Islet precursor cell (in vitro differentiated cells): ENCODE measurements at regions not wholly inside any gene's neighbourhood (a gene's known extent, or its start where the extent isn't known, plus 50 kb on each side); places are given as distances from the start of the nearest gene placed in this dataset.
"Not testable (repeated sequence)": the region's sequence is repeated elsewhere in the genome, so short reads cannot be mapped to it uniquely, and the experiment has no call there.

Experiments
- DNase-seq: peaks from one replicate; pipeline ENCODE4 v3.0.0-alpha.2; 2018

DNA sequence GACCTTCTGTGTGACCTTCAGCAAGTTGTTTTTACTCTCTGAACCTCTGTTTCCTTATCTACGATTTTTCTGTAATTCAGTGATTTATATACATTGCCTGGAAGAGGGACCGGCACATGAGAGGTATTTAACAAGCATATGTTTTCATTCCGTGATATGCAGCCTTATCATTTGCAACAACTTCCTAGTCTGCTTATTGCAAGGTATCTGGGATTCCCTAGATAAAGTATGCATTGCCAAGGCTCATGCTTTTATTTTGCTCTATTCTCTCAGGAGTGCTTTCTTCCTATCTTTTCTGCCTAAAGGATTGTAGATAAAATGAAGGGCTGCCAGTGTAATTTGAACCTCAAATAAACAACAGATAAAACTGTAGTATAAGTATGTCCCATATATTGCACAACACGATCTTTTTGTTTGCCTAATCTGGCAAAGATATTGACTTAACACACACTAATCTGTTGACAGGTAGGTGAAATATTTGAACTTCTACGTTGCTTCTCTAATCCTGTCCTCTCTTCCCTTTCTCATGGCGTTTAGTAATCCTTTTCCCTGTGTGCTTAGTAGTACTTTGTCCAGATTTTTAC lies 377.2 kb upstream of the TNC start:
- no peak for DNase-seq

- no peak for DNase-seq
These were observed 377.9 kb upstream of the TNC start for GRCh38 chr9:115495836-115496235.

DNA sequence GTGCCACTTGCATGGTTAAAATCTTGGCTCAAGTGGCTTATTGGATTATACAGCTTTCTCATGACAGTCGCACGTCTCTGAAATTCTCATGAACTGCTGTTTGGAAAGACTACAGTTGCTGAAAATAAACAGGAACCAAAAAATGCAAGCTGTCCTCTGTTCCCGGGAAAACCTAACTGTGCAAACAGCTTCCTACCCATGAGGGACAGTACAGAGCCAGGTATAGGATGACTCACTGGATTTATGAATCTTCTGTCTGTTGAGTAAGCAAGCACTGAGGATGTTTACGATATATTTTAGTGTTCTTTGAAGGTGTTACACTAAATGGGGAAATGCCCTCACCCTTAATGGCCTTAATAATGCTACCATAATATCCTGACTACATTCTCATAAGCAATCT lies 380.3 kb upstream of the TNC start:
- no peak for DNase-seq

GRCh38 chr9:115507148-115507547 lies 389.2 kb upstream of the TNC start:
- DNase-seq, result no peak

DNA sequence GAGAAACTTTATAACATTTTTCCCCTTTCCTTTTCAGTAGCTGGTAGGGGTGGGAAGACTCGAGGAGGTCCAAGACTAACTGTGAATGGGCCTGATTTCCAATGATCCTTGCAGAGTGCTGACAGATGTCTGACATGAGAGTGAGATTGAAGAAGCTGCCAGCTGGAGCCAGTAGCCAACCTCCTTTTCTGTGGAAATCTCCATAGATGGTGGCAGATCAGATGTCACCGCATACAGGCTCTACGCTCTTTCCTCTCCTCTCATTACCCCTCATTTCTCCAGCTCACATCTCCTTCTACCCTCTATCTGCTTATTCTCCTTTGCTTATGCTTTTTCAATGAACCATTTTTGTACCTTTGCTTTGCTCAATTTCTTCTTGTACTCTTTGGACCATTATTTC lies 395.2 kb upstream of the TNC start:
- no peak for DNase-seq

DNA sequence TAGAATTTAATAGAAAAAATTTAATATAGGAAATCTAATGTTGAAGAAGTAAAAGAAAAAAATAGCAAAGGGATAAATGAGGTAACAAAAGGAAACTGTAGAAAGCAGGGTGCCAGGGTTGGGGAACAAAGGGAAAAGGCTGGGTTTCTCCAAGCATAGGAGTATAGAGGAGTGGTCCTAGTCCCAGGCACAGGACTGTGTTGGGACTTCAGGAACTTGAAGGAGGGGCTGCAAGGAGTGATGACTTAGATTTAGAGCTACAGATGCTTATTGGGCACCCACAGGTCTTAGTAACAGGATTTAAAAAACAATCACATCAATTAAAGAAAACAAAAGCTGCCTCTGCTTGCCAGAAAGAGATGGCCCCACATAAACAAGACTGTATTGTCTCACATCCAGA lies 396.5 kb upstream of the TNC start:
- no peak for DNase-seq

DNA sequence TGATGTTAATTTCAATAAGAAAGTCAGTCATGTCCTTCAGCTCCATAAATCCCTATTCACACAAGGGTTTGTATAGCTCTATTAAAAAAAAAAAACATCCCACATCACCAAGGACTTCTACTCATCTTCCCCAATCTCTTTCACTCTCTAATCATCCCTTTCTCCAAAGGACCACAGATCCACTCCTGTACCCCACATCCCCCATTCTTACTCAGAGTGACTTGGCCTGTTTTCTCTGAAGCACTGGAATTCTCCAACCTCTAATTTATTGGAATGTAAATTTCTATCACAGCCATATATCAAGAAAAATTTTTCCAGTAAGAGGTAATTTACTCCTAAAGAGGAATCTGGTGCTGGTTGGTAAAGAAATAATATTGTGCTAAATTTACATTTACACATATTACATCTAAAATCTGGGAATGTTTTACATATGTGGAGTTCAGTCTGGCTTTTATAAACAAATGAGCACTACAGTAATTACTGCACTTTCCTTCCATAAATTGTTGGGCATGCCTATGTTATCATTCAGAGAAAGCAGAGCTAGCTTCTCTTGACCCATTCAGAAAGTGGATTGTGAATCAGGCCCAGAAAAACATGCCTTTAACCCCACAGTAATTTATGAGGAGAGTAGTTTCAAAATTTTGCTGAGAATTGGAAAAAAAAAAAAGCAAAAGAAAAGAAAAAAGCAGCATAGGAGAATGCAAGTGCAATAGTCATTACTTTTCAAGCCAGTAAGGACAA lies 399.5 kb upstream of the TNC start:
- DNase-seq, result no peak

GRCh38 chr9:115520646-115521045 lies 402.7 kb upstream of the TNC start:
- no peak for DNase-seq

DNA sequence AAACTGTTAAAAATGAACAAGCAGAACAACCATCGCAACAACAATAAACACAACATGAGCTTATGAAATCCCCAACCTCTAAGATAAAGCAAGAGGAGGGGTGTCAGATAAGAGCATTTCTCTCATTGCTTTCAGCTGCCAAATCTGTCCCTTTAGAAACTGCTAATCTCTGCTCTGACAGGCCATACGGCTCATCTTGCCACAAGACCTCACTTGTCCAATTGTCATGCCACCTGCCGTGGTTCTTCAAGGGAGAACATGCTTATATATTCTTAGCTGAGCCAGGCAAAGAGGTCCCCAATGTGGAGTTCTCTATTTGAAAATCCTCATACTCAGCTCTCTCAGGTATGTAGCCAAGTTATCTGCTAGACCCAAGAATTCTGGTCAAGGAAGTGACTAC lies 405.0 kb upstream of the TNC start:
- no peak for DNase-seq

- peak; percentile 66 for DNase-seq
These were observed 406.6 kb upstream of the TNC start for GRCh38 chr9:115524453-115525059.

DNA sequence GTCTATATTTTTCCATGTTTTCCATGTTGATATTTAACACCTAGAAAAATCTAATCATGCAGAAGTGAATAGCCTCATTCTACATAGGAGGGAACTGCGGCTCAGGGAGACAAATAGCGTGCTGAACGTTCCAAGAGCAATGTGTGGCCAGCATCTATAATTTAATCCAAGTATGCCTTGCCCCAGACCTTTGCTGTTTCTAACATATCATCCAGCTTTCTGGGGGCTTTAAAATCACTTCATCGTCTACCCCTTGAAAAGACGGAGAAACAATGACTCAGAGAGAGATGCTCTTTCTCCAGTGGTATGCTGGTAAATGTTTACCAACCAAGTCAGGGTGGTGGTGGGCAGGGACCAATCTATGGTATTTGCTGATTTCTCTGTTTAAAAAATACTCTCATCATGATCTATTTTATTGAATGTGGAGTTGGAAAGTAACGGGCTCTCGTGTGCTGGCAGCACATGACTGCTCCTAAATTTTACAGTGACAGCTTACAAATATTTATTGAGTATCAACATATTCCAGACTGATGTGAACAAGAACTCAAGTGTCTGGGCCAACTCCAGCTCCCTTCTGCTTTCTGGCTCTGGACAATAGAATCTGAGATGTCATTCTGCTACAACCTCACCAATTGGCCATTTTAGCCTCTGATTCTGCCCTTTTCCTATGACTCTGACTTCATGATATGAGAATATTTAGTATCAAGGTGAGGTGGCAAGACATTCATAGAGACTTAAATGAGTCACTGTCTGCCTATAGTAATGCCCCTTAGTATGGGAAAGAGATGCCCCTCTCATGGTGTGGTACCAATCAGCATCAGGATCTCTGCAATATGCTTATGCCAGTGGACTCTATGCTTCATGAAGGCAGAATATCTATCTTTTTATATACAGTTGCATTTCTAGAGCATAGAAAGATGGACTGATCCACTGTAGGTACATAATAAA lies 407.4 kb upstream of the TNC start:
- DNase-seq, result no peak

- no peak for DNase-seq
These were observed 413.6 kb upstream of the TNC start for GRCh38 chr9:115531410-115532125.

DNA sequence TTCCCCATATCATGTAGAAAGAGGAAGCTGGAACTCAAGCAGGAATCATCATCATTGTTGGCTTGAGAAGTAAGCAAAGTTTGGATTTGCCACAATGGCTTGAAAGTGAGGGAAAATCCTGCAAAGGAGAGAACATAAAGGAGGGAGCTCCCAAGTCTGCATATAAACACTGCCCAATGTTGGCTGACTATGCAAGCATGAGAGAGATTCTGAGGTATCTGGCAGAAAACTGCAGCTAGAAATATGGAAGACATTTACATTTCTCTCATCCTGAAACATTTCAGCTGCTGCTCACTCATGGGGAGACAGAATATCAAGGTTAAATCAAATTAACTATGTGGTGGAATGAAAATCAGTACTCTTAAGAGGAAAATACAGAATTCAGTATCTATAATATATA lies 415.6 kb upstream of the TNC start:
- DNase-seq, result no peak

GRCh38 chr9:115540091-115540490 lies 422.1 kb upstream of the TNC start:
- no peak for DNase-seq

GRCh38 chr9:115543511-115543910 lies 425.6 kb upstream of the TNC start:
- no peak for DNase-seq

GRCh38 chr9:115548609-115549260 lies 430.8 kb upstream of the TNC start:
- no peak for DNase-seq

GRCh38 chr9:115551396-115551795 lies 433.4 kb upstream of the TNC start:
- no peak for DNase-seq

- DNase-seq, result no peak
These were observed 435.3 kb upstream of the TNC start for GRCh38 chr9:115553060-115553773.

DNA sequence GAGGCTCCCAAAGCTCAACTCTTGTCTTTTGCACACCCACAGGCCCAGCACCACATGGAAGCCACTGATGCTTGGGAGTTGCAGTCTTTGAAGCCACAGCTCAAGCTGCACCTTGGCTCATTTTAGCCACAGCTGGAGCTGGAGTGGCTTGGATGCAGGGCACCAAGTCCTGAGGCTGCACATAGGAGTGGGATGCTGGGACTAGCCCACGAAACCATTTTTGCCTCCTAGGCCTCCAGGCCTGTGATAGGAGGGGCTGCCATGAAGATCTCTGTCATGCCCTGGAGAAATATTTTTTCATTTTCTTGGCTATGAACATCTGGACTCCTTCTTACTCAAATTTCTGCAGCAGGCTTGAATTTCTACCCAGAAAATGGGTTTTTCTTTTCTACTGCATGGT lies 438.5 kb upstream of the TNC start:
- DNase-seq, result no peak

DNA sequence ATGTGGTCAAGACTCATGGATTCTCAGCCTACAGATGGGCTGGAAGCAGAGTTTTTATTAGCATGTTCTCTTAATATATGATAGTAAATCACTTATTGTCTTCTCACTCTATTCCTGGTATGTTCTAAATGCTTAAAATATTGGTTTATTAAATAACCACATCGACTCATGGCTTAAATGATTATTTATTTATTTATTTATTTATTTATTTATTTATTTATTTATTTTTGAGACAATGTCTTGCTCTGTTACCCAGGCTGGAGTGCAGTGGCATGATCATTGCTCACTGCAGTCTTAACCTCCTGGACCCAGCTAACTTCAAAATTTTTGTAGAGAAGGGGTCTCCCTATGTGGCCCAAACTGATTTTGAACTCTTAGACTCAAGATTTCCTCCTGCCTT lies 457.2 kb upstream of the TNC start:
- no peak for DNase-seq

GRCh38 chr9:115585458-115585857 lies 467.5 kb upstream of the TNC start:
- DNase-seq, result not testable (repeated sequence)

DNA sequence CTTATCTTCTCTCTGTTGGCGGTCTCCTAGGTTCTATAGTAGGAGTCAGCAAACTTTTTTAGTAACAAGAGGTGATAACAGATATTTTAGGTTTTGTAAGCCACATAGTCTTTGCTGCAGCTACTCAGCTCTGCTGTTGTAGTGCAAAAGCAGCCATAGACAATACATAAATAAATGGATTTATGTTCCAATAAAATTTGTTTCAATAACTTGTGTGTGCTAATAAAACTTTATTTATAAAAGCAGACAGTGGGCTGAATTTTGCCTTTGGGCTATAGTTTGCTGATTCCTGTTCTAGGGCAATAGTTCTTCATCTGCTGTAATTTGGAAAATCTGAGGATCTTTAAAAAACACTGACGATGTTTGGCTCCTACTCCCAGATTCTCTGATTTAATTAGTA lies 469.4 kb upstream of the TNC start:
- DNase-seq, result no peak
